PFSK-1 (cell line): ENCODE measurements at regions not wholly inside any gene's neighbourhood (a gene's known extent, or its start where the extent isn't known, plus 50 kb on each side); places are given as distances from the start of the nearest gene placed in this dataset.

Experiments
- FOXP2 ChIP-seq: optimal IDR thresholded peaks from 2 replicates; pipeline ENCODE3; 2011; ENCODE audit warnings: borderline replicate concordance, control low read depth, inconsistent platforms; ENCODE audit not compliant: insufficient read depth; ENCODE audit errors: extremely low read length, extremely low read depth
- POLR2AphosphoS5 ChIP-seq: IDR thresholded peaks from 2 replicates; pipeline ENCODE4 v1.6.1; 2012; ENCODE audit warnings: low read depth, mild to moderate bottlenecking, control low read depth, low read length, moderate library complexity
- REST ChIP-seq, 2 experiments: IDR thresholded peaks; 2 replicates each; pipeline versions ENCODE4 v1.6.1 to v1.8.0; 2011 to 2012; ENCODE audit warnings: low read depth in 2 of 2, low read length in 2 of 2, control low read depth in 1 of 2, inconsistent platforms in 1 of 2, mild to moderate bottlenecking in 1 of 2, moderate library complexity in 1 of 2; ENCODE audit not compliant: insufficient read depth in 1 of 2
- SIN3A ChIP-seq: IDR thresholded peaks from 2 replicates; pipeline ENCODE4 v1.6.1; 2012; ENCODE audit warnings: mild to moderate bottlenecking, low read length, moderate library complexity, borderline replicate concordance; ENCODE audit not compliant: insufficient read depth
- TAF1 ChIP-seq: IDR thresholded peaks from 2 replicates; pipeline ENCODE4 v1.6.1; 2012; ENCODE audit warnings: low read length, control low read depth, borderline replicate concordance; ENCODE audit not compliant: insufficient read depth

GRCh38 chr9:99472240-99472915, 250.3 kb downstream of the SEC61B start:
- TF ChIP-seq POLR2AphosphoS5 (no peak), TAF1 (no peak), SIN3A (no peak), REST (IDR thresholded peaks at IDR 0.05; ENCODE audit: insufficient read depth in 1 of 2, low read depth in 2 of 2, low read length in 2 of 2) (no peak), FOXP2 (no peak)
